GM12891 (cell line): ENCODE measurements at regions not wholly inside any gene's neighbourhood (a gene's known extent, or its start where the extent isn't known, plus 50 kb on each side); places are given as distances from the start of the nearest gene placed in this dataset.

Experiments used
- DNase-seq: peaks from one replicate; pipeline ENCODE4 v3.0.0; 2011; ENCODE audit warnings: low spot score; ENCODE audit not compliant: insufficient read length
- FAIRE-seq: peaks from 2 replicates; lab custom pipeline; 2011; peaks lifted over from hg19 to GRCh38; lab: Jason Lieb, UNC
- PAX5 ChIP-seq: IDR thresholded peaks from 2 replicates; pipeline ENCODE4 v1.6.1; 2011; ENCODE audit warnings: low read length, moderate library complexity, mild to moderate bottlenecking; ENCODE audit not compliant: insufficient read depth, severe bottlenecking
- POLR2A ChIP-seq: IDR thresholded peaks from 2 replicates; pipeline ENCODE4 v1.6.1; 2011; ENCODE audit warnings: low read depth, low read length, control low read depth
- POLR2AphosphoS5 ChIP-seq: IDR thresholded peaks from 2 replicates; pipeline ENCODE4 v1.6.1; 2011; ENCODE audit warnings: low read depth, low read length, control low read depth
- POU2F2 ChIP-seq: IDR thresholded peaks from 2 replicates; pipeline ENCODE4 v1.6.1; 2011; ENCODE audit warnings: low read depth, mild to moderate bottlenecking, control low read depth, low read length, moderate library complexity
- SPI1 ChIP-seq: IDR thresholded peaks from 2 replicates; pipeline ENCODE4 v1.6.1; 2011; ENCODE audit warnings: low read depth, low read length, control low read depth
- TAF1 ChIP-seq: IDR thresholded peaks from 2 replicates; pipeline ENCODE4 v1.6.1; 2011; ENCODE audit warnings: low read depth, low read length, control low read depth

DNA sequence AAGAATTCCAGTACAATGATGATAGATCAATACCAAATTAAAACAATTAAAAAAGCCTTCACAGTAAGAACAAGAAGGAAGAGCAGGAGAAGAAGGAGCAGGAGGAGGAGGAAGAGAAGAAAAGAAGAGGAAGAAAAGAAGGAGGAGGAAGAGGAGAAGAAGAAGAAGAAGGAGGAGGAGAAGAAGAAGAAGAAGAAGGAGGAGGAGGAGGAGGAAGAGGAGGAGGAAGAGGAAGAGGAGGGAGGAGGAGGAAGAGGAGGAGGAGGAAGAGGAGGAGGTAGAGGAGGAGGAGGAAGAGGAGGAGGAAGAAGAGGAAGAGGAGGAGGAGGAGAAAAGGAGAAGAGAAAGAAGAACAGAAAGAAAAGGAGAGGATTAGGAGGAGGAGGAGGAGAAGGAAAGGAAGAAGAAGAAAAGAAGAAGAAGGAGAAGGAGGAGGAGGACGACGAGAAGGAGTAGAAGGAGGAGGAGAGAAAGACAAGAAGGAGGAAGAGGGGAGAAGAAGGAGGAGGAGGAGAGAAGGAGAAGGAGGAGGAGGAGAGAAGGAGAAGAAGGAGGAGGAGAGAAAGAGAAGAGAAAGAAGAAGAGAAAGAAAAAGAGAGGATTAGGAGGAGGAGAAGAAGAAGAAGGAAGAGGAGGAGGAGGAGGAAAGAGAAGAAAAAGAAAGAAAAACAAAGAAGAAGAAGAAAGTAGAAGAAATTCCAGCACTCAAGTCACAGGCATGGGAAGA, 68.5 kb upstream of the GRIK3 start:
- no peak for DNase-seq
- TF ChIP-seq SPI1 (no peak), POLR2A (no peak), POLR2AphosphoS5 (no peak), POU2F2 (no peak), TAF1 (no peak), PAX5 (no peak)
- no peak for FAIRE-seq

DNA sequence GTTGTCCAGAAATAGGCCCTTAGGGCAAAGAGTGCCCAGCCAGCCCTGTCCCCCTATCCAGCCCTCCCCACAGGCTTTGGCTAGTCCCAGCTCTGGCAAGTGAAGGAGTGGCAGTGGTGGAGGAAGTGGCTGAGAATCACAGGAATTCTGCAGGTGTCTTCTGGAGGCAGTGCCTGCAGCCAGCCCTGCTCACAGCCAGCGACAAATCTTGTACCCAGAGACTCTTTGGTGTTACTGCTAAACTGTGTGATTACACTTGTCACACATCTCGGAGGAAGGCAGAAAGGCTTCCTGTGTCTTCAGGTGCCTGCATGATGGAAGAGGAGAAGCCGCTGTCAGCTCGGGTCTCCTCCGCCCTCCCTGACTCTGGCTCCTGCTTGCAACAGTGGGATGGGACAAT, 71.6 kb upstream of the GRIK3 start:
- TF ChIP-seq PAX5 (no peak), SPI1 (no peak), POLR2AphosphoS5 (no peak), POLR2A (no peak), POU2F2 (no peak), TAF1 (no peak)
- FAIRE-seq (no peak), DNase-seq (no peak)

DNA sequence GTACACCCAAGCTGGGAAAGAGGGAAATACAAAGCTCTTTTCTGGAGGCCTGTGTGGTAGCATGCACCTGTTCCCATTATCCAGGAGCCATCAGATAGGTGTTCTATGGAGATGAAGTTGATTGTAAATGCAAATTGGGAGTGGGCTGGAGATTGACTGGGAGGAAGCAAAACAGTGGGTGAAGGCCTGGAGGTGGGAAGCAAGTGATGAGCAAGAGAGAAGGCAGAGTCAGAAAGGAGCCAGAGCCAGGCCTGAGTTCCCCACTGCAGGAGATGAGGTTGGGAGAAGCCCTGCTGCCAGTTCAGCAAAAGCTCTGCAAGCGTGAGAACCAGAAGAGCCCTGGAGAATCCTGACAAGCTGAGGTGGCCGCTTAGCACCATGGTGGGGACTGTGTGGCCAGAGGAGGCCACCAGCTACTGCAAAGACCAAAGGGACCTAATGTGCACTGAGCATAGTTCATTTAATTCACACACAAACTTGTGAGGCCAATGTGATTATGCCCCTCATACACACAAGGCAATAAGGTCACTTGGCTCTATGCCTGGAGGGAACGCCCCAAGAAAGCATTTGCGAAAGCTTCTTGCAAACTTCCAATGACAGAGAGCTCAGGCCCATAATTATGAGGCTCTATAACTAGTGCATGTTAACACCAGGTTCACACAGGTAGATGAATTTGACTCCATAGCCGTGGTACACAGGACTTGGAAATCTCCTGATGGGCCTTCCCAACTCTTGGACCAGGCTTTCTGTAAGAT, 73.0 kb upstream of the GRIK3 start:
- DNase-seq = no peak
- no peak for TF ChIP-seq TAF1
- TF ChIP-seq POLR2AphosphoS5 = no peak
- no peak for TF ChIP-seq PAX5
- no peak for TF ChIP-seq SPI1
- no peak for TF ChIP-seq POU2F2
- no peak for FAIRE-seq

DNA sequence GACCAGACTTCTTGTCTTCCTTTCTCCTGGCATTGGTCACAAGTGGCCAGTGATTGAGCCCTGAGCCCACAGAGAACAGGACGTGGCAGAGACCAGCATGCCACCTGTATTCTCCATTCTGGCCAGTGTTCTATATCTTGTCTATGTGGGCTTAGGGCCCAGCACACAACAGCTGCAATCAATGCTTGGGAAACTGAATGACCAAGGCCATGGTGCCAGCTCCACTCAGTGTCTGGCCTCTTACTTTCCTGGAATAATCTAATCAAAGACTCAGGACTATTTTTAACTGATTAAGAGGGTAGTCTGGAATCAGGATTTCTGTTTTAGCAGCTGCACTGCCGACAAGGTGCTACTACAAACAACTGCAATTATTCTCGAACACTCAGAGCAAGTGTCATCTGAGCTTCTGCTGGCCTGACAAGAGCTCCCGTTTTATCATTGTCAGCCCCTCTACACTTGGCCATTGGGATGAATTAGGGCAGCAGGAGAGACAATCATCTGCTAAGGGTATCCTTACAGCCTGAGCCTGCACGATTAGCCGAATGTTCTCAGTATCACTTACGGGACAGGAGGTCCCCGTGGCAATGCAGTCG, 74.4 kb upstream of the GRIK3 start:
- TF ChIP-seq TAF1 (no peak), POLR2A (no peak), SPI1 (no peak), POLR2AphosphoS5 (no peak), PAX5 (no peak), POU2F2 (no peak)

DNA sequence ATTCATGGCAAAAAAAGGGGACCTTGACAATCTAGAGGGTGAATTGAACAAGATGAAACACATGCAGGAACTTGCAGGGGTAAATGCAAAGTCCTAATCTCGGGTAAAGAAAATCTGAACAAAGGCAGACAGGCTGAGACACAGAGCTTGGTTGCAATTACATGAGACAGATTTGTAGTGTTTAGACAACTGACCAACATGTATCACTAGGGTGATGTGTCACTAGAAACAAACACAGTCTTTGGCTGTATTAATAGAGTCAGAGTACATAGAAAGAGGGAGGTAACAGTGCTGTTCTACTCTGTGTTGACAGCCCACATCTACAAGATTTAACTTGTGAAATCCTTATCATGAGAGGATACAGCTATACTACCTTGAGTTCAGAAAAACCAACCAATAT, 78.1 kb upstream of the GRIK3 start:
- FAIRE-seq = no peak
- TF ChIP-seq POU2F2 (no peak), SPI1 (no peak), POLR2AphosphoS5 (no peak)
- no peak for DNase-seq

More for the DNA sequence above, 74.4 kb upstream of the GRIK3 start:
- FAIRE-seq (no peak), DNase-seq (no peak)

DNA sequence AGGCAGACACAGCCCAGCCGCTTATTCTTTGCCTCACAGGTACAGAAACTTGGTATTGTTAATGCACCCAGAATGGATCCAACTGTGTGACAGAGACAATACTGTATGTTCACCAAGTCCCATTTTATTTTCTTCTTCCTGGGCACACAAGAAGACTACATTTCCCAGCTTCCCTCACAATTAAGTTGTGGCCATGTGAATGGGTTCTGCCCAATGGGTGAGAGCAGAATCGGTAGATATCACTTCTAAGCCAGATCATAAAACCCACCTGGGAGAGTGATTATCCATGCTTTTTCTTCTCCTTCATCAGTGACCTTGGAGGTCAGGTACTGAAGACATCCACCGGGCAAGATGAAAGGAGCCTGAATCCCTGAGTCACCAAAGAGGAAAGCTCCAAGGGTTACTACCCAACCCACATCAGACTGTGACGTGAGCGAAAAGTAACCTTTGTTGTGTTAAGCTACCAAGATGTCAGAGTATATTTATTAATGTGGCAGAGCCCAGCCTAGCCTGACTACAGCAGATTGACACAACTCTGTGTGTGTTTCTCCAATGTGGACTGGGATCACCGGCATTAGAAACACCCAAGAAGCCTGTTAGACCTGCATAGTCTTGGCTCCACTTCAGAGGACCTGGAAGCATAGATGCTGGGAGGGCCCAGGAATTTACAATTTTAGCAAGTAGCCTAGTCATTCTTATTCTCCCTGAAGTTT, 79.1 kb upstream of the GRIK3 start:
- no peak for FAIRE-seq
- no peak for TF ChIP-seq TAF1
- TF ChIP-seq POLR2AphosphoS5 = no peak
- TF ChIP-seq SPI1 = no peak
- TF ChIP-seq POLR2A = no peak
- no peak for TF ChIP-seq PAX5
- TF ChIP-seq POU2F2 = no peak
- DNase-seq = no peak

DNA sequence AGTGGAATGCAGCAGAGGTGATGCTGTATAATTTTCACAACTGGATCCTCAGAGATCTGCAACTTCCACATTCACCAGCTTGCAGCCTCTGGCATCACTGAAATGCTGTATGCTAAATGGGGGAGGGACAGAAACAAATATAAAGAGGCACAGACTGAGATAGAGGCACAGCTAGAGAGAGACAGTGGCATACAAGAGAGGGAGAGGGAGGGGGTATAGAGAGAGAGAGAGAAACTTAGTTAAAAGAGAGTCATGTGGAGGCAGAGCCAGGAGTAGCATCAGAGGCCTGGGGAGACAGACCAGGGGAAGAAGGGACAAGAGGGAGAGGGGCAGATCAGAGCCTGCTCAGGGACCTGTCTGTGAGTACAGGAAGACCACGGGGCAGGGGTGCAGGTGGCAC, 84.5 kb upstream of the GRIK3 start:
- FAIRE-seq (no peak), DNase-seq (no peak)
- TF ChIP-seq TAF1 (no peak), PAX5 (no peak), POU2F2 (no peak), POLR2A (no peak), POLR2AphosphoS5 (no peak), SPI1 (no peak)

DNA sequence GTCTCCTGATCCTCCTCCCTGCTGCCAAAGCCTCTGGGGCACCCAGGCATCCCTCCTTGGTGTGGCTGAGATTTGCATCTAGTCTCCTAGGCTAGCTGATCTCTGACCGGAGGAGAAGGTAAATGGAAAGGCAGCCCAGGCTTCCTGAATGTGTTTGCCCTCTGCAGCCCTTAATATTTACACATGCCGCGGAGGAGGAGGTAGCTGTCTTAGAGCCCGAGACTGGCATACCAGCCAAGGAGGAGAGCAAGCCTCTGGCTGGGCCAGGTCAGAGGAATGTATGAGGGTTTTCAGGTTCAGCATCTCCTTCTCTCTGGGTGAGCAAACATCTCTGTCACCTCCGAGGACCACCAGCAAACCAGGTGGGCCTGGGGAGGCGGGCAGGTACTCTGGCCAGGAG, 86.0 kb upstream of the GRIK3 start:
- FAIRE-seq = no peak

DNA sequence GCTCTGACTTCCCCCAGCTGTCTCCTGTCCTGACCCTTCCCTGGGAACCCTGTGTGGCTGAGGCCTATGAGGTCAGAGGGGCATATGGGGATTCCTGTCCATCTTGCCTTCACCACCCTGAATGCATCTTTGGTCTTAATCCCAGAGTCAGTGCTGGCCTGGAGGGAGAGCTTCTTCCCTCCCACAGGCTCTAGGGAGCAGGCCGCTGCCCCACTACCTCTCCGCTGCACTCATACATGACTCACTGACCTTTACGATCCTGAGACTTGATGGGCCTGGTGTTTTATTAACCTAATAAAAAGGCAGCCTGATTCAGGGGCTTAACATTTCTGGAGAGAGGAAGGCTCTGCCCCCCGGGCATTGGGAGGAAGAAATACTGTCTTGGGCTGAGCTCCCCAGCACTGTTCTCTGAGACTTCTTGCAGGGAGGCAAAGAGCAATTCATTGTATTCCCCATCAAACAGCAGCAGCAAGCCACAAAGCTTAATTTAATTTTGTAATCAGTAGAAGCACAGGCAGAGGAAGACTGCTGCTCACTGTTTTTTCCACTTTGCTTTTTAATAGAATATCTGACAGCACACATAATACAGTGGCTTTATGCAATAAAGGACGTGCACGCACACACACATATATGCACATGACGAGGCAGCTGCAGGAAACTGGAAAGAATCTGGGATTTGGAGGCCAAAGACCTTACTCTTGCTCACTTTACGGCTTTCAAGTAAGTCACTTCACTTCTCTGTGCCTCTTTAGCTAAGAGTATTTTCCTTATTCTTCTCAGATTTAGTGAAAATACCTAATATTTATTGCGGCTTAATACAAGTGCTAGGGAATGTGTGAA, 89.2 kb upstream of the GRIK3 start:
- DNase-seq = no peak
- TF ChIP-seq POLR2AphosphoS5 = no peak
- no peak for TF ChIP-seq PAX5
- no peak for TF ChIP-seq POU2F2
- no peak for TF ChIP-seq SPI1
- FAIRE-seq = no peak

More for the DNA sequence above, 86.0 kb upstream of the GRIK3 start:
- no peak for DNase-seq
- TF ChIP-seq PAX5 (no peak), POU2F2 (no peak), TAF1 (no peak)
